Effector CD4-positive, alpha-beta T cell (primary cell): ENCODE measurements at regions not wholly inside any gene's neighbourhood (a gene's known extent, or its start where the extent isn't known, plus 50 kb on each side); places are given as distances from the start of the nearest gene placed in this dataset.

Experiments used
- DNase-seq: peaks from one replicate; pipeline ENCODE4 v3.0.0-alpha.2; 2020

DNA sequence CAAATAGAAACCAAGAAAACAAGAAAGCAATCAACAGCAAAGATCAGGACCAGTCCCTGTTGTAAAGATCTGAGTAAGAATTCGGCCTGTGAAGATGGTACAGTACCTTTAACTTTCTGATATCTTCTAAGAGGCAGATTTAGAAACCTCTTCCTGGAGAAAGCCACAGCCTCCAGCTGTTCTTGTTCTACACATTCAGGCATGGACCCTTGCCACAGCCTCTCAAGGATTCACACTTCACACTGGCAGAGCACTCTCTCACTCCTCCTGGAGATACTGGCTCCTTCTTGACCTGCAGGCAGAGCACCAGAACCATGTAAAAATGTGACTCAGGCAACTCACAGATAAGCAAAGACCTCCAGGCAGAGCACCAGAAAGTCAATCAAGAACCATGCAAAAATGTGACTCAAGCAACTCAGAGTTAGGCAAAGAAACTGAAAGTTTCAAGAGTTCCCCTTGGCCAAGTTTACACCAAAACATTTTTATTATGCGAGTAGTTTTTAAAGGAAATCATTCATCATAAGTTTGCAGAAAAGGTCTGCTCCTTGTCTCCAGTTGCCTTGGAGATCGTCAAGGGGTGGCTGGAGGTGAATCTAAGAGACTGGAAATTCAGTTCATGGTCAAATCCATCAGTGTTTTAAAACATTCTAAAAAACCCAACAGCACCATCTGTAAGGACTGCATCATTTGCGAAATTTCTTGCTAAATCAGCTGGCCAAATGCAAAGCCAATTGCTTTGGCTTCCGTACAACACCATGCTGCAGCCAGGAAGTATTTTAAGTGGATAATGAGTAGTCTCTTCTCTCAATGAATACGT lies 119.3 kb upstream of the MDM1 start:
- no peak for DNase-seq

DNA sequence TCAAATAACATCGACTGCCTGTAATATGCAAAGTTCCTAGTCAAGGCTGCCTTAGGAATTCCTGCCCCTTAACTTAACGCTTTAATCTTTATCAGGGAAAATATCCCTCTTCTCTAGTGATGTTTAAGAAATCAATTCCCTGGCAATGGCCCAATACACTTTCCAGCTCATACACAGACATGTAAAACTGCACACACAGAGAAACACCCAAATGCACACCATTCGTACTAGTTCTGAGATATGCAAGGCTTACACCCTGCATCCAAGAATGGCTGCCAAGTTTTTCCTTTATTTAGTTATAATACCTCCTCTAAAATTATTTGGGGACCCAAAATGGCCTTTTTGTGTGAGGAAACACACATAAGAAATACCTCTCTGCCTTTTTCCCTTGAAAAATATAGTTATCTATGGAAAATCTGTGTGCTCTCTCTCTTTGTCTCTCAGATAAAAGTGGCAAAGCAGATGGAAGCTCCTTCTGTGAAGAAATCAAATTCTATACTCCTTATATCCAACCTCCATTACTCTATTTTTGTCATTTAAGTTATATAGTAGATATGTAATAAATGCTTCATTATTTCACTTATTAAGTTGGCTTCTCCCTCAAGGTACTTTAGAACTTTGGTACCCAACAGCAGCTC lies 120.0 kb upstream of the MDM1 start:
- DNase-seq: no peak

DNA sequence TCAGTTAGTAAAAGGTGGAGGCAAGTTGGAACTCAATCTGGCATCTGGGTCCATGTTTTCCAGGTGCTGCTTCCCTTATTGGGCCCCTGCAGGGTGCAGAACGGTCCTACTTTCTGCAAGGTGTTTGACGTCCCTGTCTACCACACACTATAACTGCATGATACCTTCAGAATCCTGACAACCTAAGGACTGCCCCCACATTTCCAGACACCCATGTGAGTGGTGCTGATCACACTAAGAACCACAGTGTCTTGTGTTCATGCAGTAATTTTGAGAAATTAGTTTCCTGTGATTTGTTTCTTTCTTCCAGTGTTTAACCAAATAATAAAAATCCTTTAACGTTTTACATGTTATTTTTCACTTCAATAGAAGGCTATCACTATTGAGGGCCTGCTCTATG lies 121.1 kb upstream of the MDM1 start:
- no peak for DNase-seq

DNA sequence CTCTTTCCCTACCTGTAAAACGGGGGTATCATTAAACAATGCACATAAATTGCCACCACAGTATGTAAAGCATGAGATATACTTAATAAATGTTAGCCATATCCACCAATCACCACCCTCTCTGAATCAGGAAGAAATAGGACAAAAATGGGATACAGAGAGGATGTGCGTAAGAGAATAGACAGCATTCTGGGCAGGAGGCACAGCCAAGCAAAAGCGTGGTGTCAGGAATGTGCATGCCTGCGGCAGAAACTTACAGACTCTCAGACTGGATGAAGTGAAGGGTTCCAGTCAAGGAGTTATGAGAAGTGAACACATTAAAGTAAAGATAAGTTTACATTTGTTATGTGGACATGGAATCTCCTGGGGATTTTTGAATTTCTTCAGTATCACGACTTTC lies 121.7 kb upstream of the MDM1 start:
- DNase-seq: no peak

DNA sequence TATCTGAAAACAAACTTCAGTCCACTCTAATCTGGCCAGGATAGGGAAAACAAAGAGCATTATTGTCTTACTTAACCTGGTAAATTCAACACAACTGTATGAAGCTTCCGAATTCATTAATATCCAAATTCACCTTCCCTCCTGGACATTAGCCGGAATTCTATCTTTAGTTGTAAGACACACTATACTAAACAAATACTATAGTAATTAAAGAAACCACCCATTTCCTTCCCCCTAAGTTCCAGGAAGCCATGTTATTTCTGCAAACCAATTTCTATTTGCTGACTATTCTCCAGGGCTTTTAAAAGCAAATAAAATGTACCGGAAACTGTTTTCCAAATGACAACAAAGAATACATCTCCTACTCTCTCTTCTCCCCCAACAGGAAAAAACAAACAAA lies 122.7 kb upstream of the MDM1 start:
- no peak for DNase-seq

DNA sequence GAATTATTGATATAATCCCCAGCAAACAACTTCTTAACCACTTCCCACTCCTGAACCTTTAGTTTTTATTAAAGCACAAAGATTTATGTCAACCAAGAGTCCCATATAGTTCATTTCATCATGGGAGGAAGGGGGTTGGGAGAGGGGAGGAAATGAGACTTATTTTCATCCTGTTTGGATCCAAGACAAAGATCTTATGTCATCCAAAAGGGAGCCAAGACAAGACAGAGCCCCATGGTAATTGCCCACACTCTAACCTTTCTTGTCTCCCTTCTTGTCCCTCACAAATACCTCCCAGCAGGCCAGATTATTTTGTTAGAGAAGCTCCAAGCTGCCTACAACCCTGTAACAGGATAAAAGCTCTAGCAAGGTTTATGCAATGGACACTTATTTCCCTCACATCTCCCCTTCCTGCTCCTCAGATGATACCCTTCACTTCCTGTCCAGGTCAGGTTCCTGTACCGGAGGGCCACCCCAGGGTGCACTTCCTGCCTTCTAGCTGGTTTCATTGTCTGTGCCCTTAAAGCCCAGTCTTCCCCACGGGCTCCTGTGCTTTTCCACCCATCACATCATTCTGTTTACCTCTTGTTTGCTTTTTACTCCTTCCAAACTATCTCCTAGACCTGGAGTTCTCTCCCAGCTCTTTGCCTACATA lies 123.7 kb upstream of the MDM1 start:
- DNase-seq: no peak

DNA sequence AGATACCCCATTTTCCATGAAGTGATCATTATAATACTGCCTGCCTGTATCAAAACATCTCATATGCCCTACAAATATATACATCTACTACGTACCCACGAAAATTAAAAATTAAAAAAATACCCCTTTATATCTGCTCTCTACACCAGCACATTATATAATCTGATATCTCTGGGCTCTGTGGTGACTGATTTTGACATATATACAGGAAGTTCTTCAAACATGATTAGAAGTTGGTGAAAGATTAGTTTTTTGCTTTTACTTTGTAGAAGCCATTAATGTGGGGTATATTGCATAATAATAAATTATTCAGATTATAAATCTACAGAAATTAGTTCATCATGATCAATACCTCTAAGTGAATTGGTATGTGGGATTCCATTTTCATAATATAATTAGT lies 126.7 kb upstream of the MDM1 start:
- no peak for DNase-seq

DNA sequence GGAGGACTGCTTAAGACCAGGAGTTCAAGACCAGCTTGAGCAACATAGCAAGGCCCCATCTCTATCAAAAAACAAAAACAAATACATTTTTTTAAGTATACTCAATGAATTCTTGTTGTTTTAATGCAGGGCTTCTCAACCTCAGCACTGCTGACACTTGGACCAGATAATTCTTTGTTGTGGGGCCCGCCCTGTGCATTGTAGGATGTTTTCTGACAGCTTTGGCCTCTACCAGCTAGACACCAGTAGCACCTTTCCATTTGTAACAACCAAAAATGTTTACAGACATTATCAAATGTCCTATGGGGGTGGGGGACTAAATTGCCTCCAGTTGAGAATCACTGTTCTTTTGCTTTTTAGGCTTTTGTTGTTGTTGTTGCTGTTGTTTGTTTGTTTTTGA lies 128.1 kb upstream of the MDM1 start:
- DNase-seq: no peak

DNA sequence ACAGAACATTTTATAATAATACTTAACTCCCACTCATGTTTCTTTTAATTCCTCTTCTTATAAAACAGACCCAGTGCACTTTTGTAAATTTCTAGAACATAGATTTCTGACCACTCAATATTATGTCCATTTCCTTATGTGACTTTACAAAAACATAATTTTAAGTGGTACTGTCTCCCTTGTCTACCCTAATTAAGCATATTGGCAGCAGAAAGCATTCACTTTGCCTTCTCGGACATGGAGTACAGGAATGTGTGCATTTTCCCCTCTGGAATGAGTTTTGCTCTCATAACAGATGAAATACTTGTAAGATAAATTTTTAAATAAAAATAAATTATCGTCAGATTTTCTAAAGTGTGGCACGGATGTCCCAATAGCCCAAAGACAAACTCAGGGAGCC lies 129.5 kb upstream of the MDM1 start:
- no peak for DNase-seq

DNA sequence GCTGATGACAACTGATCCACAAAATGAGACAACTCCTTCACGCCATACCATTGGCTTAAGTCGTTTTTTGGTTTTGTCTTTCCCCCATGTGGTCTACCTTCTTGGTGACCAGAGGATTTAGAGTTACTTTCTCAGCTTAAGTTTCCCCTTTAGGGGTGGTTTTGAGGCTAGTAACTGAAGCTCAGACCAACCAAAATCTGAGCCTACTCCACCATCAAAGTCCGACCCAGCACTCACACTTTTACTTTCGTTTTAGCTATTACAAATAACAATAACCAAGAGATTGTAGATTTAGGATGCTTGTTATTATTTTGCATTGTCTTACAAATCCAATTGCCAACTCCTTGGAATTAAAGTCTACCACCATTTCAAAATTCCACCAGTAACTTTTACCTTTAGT lies 130.6 kb upstream of the MDM1 start:
- DNase-seq: no peak

DNA sequence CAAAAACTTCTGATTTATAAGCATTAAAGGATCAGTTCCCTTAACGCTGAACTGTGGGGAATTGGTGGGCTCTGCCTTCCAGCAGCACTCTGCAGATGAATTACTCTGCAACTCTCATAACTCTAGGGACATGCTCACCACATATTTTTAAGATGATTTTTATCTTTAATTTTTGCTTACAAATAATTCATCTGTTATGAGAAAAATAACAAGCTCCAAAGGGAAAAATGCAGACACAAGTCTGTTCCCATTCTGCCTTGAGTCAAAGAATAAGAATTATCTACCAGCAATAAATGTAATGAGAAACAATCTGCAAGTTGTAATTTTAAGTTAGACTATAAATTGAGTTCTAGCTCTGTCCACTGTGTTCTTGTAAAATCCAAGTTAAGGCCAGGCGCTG lies 133.1 kb upstream of the MDM1 start:
- DNase-seq: no peak

DNA sequence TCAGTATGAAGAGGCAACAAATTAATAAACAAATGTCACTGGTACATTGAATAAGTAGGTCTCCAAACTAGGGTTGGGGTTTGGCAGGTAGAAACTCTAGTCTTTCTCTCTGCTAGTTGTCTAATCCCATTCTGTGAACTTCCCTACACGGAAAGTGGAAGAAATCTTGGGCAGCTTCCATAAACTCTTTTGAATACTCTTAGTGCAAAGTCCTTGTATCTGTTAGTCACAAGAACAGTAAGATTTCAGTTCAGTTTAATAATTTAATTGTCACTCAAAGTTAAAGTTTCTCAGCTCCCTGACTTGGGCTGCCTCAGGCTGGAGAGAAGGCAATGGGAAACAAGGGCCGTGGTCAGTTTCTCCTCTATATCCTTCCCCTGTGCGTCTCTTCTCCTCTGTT lies 135.4 kb upstream of the MDM1 start:
- no peak for DNase-seq

DNA sequence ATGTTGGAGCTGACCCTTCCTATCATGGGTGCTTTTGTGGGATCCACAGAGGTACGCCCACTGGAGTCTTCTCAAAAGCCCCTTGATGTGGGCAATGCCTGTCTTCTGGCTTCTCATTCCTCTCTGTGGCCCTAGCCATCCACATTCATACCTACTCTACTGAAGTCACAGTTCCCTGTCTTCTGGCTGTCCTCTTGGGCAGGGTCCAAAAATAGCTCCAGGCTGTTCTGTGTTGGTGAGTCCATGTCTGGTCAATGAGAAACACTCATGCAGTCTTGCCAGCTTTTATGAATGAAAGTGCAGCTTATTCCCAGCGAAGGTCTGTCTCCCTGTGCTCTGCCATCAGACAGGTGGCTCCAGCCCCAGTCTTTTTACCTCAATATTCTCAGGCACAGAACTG lies 135.9 kb upstream of the MDM1 start:
- no peak for DNase-seq

DNA sequence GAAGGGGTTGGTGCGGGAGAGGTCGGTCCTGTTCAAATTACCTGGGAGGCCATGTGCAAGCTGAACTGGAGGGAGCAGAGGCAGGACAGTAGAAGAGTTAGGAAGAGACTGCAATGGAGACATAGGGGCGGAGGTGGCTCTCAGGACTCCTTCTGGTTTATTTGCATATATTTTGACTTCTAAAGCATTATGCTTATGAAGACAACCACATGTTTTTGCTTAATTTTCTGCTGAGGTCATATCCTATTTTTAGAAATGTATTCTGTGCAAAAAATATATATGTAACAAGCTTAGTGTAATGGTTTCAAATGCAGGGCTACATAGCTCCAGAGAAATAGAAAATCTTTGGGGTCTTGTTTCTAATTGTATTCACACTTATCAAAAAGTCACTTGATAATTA lies 137.0 kb upstream of the MDM1 start:
- DNase-seq: no peak

DNA sequence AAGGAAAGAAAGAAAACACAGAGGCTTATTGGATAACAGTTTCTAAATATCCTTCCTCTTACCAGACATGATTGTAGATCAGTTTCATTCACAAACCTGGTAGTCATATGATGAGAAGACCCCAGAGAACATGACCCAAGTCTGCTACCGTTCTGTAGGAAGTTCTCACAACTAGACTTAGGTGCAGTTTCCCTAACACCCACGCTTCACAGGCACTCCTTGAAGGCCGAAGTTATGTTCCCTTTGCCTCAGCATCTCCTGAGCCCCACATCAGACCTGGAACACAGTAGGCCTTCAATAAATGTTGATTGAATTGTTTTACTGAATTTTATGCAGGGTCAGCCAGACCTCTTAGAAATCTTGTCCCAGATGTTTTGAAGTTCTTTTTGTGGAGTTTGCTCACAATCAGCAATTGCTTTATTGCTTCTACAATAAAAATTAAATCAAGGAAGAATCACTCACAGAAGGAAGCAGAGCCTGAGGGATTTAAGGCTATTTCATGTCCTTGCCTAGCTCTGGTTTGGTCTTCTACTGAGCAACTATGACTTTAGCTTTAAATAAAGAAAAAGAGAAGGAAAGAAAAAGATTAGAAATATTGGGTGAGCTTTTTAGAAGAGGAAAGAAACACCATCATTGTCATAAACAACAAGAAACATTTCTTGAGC lies 138.6 kb upstream of the MDM1 start:
- no peak for DNase-seq

DNA sequence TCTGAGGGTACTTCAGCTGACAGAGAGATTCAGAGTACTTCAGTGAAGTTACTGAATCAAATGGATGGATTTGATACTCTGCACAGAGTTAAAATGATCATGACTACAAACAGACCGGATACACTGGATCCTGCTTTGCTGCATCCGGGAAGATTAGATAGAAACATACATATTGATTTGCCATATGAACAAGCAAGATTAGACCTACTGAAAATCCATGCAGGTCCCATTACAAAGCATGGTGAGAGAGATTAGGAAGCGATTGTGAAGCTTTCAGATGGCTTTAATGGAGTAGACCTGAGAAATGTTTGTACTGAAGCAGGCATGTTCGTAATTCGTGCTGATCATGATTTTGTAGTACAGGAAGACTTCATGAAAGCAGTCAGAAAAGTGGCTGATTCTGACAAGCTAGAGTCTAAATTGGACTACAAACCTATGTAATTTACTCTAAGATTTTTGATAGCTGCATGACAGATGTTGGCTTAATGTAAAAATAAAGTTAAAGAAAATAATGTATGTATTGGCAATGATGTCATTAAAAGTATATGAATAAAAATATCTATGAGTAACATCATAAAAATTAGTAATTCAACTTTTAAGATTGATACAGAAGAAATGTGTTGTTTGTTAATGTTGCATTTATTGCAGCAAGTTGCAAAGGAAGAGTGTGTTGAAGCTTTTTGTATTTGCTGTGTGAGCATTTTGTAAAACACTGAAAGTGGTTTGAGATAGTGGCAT lies 136.1 kb upstream of the RAP1B start:
- no peak for DNase-seq

DNA sequence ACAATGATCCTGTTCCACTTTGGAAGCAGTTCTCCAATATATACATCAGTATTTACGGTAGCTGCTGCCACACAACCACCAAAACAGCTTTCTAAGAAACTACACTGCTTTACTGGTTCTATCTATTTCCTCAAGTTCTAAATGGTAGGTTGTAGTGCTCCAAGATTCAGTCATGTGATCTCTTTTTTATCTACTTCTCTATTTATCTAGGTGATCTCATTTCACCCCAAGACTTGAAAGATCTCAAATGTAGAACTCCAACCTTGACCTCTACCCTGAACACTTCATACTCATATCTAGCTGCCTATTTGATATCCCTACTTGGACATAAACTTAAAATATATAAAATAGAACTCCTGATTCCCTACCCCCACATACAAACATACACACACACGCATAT lies 133.9 kb upstream of the RAP1B start:
- no peak for DNase-seq

DNA sequence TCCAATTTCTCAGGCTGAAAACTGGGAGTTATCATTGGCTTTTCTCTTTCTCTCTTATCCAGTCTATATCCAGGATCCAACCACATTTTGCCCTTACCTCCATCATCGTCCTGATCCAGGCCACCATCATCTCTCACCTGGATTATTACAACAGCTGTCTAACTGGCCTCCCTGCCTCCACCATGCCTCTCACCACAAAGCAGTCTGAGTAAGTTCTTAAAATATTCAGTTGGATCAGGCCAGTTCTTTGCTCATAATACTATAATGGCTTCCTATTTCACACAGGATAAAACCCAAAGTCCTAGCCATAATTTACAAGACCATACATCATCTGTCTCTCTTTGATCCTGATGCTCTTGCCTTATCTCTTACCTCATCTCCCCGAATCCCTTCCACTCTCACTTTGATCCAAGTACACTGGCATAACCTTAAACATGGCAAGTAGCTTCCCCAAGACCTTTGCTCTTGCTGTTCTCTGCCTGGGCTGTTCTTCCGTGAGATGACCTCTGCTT lies 133.4 kb upstream of the RAP1B start:
- DNase-seq: no peak

DNA sequence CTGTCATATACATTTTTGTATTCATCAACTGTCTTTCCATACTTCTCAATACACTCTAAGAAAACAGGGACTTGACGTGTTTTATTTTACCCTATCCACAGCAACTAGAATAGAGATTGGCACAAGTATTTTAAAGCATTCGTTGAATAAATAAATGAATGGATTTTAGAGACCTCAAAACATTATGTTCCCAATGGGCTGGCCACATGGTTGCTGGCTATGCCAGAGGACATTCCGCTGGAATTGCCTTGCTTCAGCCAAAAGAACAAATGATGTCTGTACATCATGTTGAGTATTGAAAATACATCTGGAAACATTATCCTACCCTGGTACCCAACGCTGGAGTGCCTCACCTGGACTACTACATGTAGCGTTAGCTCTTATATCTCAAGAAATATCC lies 132.8 kb upstream of the RAP1B start:
- DNase-seq: no peak

DNA sequence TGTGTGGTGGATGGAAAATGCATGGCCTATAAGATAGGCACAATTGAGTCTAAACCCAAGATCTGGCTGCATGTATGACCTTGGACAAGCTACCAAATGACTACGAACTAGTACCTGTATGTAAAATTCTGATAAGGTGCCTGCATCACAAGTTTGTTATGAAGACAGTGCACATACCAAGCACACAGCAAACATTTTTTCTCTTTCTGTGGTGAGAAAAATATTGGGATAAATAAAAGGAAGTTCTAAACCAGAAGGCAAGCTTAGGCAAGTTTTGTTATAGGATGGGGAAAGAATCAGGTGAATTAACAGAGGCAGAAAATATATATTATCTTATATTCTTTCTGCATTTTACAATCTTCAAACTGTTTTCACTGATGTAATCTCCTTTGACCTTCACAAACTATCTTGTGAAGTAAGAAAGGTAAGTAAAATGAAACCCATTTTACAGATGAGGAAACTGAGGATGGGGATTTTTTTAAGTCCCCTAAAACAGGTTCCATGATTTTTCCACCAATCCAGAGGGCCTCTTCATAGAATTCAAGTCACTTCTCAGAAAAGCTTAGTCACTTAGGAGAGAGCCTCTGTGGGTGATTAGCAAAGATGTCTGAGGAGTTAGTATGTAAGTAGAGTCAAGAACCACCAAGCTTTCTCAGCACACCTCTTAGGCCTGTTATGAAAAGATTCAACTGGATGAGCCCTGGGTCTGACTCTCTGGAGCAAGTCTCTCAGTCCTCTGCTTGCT lies 132.0 kb upstream of the RAP1B start:
- DNase-seq: no peak

DNA sequence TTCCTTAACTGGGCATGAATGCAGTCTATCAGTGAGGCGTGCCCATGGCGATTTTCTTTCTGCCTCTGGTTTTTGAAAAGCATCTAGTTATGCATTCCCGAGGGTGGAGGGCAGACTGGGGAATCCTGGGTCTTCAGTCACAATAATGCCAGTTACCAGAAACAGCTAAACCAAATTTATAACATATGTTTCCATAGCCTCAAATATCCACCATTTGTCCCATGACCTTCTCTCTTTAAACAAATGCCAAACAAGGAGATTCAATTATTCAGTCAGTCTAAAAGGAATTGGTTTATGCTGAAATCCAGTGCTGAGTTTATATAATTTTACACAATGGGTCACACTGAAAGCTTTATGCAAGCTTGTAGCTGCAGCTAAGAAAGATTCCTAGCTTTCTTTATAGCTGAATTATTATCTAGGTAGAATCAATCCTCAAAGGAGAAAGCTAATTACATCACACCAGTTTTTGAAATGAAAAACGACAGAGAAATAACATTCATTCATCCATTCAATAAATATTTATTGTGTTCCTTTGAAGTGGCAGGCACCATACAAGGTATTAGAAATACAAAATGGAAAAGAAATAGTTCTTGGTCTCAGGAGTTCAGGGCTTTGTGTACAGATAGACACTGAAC lies 131.3 kb upstream of the RAP1B start:
- DNase-seq: no peak

DNA sequence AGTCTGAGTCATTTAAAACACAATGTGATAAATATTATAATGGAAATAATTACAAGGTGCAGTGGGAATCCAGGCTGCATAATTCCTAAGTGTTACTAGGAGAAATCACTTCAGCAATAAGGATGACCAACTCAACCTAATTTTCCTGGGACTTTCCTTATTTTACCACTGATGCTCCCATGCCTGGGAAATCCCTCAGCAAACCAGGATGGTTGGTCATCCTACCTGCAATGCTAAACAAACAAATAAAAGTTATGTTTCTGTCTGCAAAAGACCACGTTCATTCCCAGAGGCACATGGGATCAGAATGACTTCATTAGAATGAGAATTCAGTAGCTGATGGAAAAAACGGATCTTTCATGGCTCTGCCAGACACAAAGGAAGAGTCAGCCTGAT lies 130.8 kb upstream of the RAP1B start:
- DNase-seq: no peak
